GM10266 (cell line): ENCODE measurements at regions not wholly inside any gene's neighbourhood (a gene's known extent, or its start where the extent isn't known, plus 50 kb on each side); places are given as distances from the start of the nearest gene placed in this dataset.

Source experiments
- DNase-seq: peaks from one replicate; pipeline ENCODE4 v3.0.0; 2012; ENCODE audit errors: extremely low spot score
- TF ChIP-seq, protein P1 (sequence below): IDR thresholded peaks from 2 replicates; pipeline ENCODE4 v1.5.1; 2012; ENCODE audit warnings: mild to moderate bottlenecking, low read depth; ENCODE audit not compliant: control insufficient read depth, insufficient read depth; ENCODE audit errors: missing control alignments

DNA sequence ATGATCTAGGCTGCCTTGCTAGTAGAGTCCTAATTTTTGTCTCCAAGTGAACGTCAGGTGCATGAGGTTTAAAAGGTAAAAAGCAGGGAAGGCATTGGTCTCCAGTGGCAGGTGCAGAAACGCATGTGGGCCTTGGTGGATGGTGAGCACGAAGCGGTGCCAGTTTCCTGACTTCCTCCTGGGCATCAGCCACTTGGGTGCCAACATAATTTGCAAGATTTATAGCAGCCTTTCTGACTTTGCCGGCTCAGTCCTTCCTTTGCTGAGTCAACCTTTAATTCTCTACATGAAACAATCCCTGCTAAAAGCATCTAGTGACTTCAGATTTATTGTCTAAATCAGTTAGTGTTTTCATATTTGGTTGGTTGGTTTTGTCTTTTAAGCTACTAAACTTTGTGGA lies 355.7 kb upstream of the TMEM132C start:
- TF ChIP-seq, protein P1, sequence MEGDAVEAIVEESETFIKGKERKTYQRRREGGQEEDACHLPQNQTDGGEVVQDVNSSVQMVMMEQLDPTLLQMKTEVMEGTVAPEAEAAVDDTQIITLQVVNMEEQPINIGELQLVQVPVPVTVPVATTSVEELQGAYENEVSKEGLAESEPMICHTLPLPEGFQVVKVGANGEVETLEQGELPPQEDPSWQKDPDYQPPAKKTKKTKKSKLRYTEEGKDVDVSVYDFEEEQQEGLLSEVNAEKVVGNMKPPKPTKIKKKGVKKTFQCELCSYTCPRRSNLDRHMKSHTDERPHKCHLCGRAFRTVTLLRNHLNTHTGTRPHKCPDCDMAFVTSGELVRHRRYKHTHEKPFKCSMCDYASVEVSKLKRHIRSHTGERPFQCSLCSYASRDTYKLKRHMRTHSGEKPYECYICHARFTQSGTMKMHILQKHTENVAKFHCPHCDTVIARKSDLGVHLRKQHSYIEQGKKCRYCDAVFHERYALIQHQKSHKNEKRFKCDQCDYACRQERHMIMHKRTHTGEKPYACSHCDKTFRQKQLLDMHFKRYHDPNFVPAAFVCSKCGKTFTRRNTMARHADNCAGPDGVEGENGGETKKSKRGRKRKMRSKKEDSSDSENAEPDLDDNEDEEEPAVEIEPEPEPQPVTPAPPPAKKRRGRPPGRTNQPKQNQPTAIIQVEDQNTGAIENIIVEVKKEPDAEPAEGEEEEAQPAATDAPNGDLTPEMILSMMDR = no peak

DNA sequence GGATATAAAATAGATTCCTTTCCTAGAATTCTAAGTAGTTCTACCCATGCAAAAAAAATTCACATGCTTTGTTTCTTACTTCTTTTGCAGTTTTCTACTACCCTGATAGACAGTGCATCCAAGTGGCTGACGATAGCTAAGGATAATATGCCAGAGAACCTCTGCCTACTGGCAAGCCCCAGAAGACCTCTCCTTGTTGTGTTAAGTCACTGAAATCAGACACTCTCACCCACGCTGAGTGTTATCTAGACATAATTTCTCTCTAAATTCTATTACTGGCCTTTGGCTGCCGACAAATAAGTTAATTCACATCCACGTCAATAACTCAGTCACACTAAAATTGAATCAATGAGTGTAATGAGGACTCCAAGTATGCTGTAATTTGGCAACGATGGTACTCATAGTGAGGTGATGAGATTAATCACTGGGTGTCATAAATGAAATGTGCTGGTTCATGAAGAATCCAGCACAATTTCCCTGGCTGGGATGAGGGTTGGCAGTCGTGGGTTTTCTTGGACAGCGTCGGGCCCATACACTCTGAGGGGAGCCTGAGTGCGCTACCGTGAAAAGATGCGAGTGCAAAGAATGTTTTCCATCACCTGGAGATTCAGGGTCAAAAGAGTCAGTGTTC lies 354.8 kb upstream of the TMEM132C start:
- TF ChIP-seq, protein P1 = no peak

More for the DNA sequence above, 355.7 kb upstream of the TMEM132C start:
- no peak for DNase-seq

GRCh38 chr12:127923501-127923900 lies 343.5 kb upstream of the TMEM132C start:
- TF ChIP-seq, protein P1 = no peak
- DNase-seq = no peak

More for the DNA sequence above, 354.8 kb upstream of the TMEM132C start:
- no peak for DNase-seq

- TF ChIP-seq, protein P1 = no peak
These were observed 341.0 kb upstream of the TMEM132C start for GRCh38 chr12:127925971-127926370.

GRCh38 chr12:127928178-127928577 lies 338.8 kb upstream of the TMEM132C start:
- TF ChIP-seq, protein P1 = no peak
- no peak for DNase-seq

More at GRCh38 chr12:127925971-127926370, 341.0 kb upstream of the TMEM132C start:
- no peak for DNase-seq

DNA sequence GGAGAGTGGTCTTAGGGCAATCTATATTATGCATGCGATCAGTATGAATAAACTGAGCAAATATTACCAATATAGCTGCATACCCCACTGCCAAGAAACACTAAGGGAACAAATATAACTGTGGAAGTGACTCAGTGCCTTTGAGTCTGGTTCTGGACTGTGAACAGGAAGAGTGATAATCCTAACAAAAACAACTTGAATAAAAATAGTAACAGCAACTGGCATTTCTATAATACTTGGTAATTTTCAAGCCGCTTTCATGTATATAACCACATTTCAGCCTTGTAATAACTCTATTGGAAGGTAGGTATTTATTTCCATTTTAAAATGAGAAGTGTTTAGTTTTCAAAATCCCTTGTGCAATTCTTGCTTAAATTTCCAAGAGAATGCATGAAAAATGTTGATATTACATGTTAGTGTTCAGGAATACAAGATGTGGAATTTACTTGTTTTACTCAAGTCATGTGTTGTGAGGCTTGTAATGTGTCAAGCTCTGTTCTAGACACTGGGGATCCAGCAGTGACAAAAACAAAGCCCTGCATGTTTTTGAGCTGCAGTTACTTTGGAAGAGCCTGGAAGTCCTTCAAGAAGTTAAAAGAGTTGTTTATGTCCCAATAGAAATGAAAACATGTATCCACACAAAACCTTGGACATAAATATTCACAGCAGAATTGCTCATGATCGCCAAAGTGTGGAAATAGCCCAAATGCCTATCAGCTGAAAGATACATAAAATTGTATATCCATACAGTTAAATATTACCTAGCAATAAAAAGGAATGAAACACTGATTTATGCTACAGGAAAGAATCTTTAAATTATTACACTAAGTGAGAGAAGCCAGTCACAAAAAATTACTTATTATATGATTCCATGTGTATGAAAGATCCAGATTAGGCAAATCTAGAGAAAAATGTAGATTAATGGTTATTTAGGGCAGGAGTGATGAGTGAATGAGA lies 338.1 kb upstream of the TMEM132C start:
- DNase-seq = no peak
- TF ChIP-seq, protein P1 = no peak
